ENCODE measurements at regions not wholly inside any gene's neighbourhood (a gene's known extent, or its start where the extent isn't known, plus 50 kb on each side); places are given as distances from the start of the nearest gene placed in this dataset.

DNA sequence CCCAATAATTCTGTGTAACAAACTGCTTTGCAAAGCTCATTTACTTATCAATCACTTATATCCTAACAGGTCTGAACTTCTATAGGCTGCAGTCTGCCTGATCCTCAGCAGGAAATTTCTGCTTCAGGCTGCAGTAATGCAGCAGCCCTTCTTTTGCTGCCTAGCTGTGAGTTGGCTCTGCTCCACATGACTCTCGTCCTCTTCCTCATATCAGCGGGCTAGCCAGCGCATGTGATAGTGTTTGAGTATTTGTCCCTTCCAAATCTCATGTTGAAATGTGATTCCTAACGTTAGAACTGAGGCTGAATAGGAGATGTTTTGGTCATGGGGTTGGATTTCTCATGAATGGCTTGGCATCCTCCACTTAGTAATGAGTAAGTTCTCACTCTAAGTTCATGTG is 387.8 kb downstream of the SEMA3D start:
- TF ChIP-seq EZH2 (IDR thresholded peaks at IDR 0.05) (no peak), EZH2phosphoT487 (IDR thresholded peaks at IDR 0.05) (no peak)
- TF ChIP-seq, protein P1, sequence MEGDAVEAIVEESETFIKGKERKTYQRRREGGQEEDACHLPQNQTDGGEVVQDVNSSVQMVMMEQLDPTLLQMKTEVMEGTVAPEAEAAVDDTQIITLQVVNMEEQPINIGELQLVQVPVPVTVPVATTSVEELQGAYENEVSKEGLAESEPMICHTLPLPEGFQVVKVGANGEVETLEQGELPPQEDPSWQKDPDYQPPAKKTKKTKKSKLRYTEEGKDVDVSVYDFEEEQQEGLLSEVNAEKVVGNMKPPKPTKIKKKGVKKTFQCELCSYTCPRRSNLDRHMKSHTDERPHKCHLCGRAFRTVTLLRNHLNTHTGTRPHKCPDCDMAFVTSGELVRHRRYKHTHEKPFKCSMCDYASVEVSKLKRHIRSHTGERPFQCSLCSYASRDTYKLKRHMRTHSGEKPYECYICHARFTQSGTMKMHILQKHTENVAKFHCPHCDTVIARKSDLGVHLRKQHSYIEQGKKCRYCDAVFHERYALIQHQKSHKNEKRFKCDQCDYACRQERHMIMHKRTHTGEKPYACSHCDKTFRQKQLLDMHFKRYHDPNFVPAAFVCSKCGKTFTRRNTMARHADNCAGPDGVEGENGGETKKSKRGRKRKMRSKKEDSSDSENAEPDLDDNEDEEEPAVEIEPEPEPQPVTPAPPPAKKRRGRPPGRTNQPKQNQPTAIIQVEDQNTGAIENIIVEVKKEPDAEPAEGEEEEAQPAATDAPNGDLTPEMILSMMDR (IDR thresholded peaks at IDR 0.05): no peak

Data from neural progenitor cell (in vitro differentiated cells).